Activated CD8-positive, alpha-beta T cell treated with anti-CD3 and anti-CD28 coated beads for 36 hours (primary cell): ENCODE measurements at regions not wholly inside any gene's neighbourhood (a gene's known extent, or its start where the extent isn't known, plus 50 kb on each side); places are given as distances from the start of the nearest gene placed in this dataset.

Source experiments
- ATAC-seq: fragments of 200-7000 bp; cut with Tn5 transposase; one replicate; pipeline ENCODE4 v1.10.0; 2021; ENCODE audit warnings: mild to moderate bottlenecking, moderate library complexity
- CTCF ChIA-PET: fragments of 350-600 bp; sonication (Branson Sonifier 250); formaldehyde crosslinking; loops from one replicate; lab custom pipeline; 2021; ENCODE audit warnings: antibody characterized with exemption; lab: Charles Lee
- POLR2A ChIA-PET: fragments of 350-600 bp; sonication (Branson Sonifier 250); formaldehyde crosslinking; loops from one replicate; lab custom pipeline; 2021; ENCODE audit warnings: antibody characterized with exemption; lab: Charles Lee
- DNase-seq: peaks from one replicate; pipeline ENCODE4 v3.0.0-alpha.2; 2020
- H3K27ac Mint-ChIP-seq: one replicate; pipeline ENCODE4 v1.8.0; 2021; ENCODE audit warnings: mild to moderate bottlenecking, mixed read lengths
- H3K27me3 Mint-ChIP-seq: one replicate; pipeline ENCODE4 v1.8.0; 2021; ENCODE audit warnings: mixed read lengths
- H3K36me3 Mint-ChIP-seq: one replicate; pipeline ENCODE4 v1.8.0; 2021; ENCODE audit warnings: low read depth, mixed read lengths
- H3K4me1 Mint-ChIP-seq: one replicate; pipeline ENCODE4 v1.8.0; 2021; ENCODE audit warnings: low read depth, mixed read lengths
- H3K4me3 Mint-ChIP-seq: one replicate; pipeline ENCODE4 v1.8.0; 2021; ENCODE audit warnings: mild to moderate bottlenecking, moderate library complexity, mixed read lengths
- H3K9me3 Mint-ChIP-seq: one replicate; pipeline ENCODE4 v1.8.0; 2021; ENCODE audit warnings: mixed read lengths
- intact Hi-C: fragments of 100-400 bp; cut with micrococcal nuclease; formaldehyde crosslinking; loops from one replicate; pipeline ENCODE4 v1.10.0; 2022
- TF ChIP-seq, protein P1 (sequence below): fragments of 200-600 bp; IDR thresholded peaks from one replicate; pipeline ENCODE4 v1.8.0; 2022; ENCODE audit warnings: antibody characterized with exemption, mild to moderate bottlenecking

DNA sequence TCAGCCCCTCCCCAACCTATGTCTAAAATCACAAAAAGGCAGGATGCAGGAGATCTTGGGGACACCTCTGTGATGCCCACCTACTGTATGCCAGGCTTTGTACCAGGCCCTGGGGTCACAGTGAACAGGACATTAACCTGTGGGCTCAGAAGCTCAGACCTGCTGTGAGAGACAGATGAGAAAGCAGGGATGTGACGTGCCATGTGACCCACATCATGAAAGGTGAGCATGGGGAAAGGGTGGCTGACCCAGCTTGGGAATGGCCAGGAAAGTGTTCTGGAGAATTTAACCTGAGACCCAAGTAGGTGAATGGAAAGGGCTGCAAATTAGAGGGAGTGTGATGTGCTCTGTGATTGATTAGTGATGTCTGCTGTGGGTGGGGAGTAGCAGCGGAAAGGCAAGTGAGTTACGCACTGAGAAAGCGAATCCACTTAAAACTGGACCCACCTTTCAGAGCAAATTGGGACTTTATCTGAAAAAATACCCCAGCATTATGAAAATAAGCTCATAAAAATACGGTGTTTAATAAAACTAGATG lies 132.2 kb downstream of the IRF8 start:
- Mint-ChIP-seq H3K27ac (no peak overlapping the region), H3K4me3 (no peak overlapping the region), H3K27me3 (peaks cover 12% of the 10 kb centered on the region), H3K4me1 (no peaks in the 10 kb centered on the region), H3K9me3 (no peaks in the 10 kb centered on the region), H3K36me3 (no peaks in the 10 kb centered on the region)
- DNase-seq (no peak), ATAC-seq (no peak)
- intact Hi-C loops: no loop called here
- CTCF ChIA-PET: interaction anchor here (0.7 to 2.1 kb wide), 6 partner anchors 10 to 212 kb away, joined by 3 to 14 read pairs (median 4); no protein-coding TSS in a partner anchor
- TF ChIP-seq, protein P1, sequence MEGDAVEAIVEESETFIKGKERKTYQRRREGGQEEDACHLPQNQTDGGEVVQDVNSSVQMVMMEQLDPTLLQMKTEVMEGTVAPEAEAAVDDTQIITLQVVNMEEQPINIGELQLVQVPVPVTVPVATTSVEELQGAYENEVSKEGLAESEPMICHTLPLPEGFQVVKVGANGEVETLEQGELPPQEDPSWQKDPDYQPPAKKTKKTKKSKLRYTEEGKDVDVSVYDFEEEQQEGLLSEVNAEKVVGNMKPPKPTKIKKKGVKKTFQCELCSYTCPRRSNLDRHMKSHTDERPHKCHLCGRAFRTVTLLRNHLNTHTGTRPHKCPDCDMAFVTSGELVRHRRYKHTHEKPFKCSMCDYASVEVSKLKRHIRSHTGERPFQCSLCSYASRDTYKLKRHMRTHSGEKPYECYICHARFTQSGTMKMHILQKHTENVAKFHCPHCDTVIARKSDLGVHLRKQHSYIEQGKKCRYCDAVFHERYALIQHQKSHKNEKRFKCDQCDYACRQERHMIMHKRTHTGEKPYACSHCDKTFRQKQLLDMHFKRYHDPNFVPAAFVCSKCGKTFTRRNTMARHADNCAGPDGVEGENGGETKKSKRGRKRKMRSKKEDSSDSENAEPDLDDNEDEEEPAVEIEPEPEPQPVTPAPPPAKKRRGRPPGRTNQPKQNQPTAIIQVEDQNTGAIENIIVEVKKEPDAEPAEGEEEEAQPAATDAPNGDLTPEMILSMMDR: no peak
- POLR2A ChIA-PET: interaction anchor here (0.6 to 0.8 kb wide), 3 partner anchors 8 to 119 kb away, joined by 3 to 4 read pairs (median 3); no protein-coding TSS in a partner anchor

DNA sequence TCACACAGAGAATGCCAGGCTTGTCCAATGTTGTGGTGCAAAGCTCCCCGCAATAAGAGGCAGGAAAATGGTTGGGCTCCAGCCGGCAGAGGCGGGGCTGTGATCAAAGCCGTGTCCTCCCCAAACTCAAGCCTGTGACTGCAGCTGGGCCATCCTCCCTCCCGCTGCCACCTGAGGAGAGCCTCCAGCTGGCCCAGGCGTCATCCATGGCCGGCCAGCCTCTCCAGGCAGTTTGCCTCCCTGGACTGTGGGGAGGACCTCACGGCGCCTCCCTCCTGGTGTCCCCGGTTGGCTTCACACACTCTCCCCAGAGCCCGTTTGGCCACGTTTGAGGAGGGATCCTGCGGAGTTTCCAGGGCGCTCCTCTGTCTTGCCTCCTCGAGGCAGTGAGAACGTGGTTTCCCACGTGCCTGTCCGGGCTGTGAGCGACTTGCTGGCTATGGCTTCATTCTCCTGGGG lies 134.1 kb downstream of the IRF8 start:
- no peaks in the 10 kb centered on the region for H3K36me3 Mint-ChIP-seq
- DNase-seq: no peak
- TF ChIP-seq, protein P1: no peak
- H3K27ac Mint-ChIP-seq: no peak overlapping the region
- no peaks in the 10 kb centered on the region for H3K4me1 Mint-ChIP-seq
- ATAC-seq: no peak
- ChIA-PET POLR2A (no interaction called here), CTCF (no interaction called here)
- H3K9me3 Mint-ChIP-seq: no peaks in the 10 kb centered on the region
- no peak overlapping the region for H3K4me3 Mint-ChIP-seq
- intact Hi-C loops: no loop called here
- peaks cover 12% of the 10 kb centered on the region for H3K27me3 Mint-ChIP-seq

DNA sequence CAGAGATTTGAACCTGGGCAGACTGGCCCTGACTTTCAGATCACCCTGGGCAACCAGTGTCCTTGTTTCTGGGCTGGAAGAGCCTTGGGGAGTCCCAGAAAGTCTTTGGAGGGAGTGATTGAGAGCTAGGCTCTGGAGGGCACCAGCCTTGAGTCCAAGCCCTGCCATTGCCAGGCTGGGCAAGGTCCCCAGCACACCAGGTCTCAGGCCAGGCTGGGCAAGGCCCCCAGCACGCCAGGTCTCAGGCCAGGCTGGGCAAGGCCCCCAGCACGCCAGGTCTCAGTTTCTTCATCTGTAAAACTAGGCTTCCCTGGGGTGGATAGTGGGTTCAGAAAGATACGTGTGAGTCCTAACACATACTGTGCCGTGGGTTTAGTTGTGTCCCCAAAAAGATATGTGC lies 135.0 kb downstream of the IRF8 start:
- Mint-ChIP-seq H3K27ac (no peak overlapping the region), H3K36me3 (no peaks in the 10 kb centered on the region), H3K4me1 (peaks cover under 1% of the 10 kb centered on the region), H3K27me3 (peaks cover 10% of the 10 kb centered on the region), H3K9me3 (no peaks in the 10 kb centered on the region), H3K4me3 (no peak overlapping the region)
- POLR2A ChIA-PET: no interaction called here
- TF ChIP-seq, protein P1: no peak
- intact Hi-C loops: no loop called here
- ATAC-seq (no peak), DNase-seq (no peak)
- CTCF ChIA-PET: interaction anchor here (0.8 to 1.6 kb wide), 2 partner anchors 10 to 215 kb away, joined by 4 to 5 read pairs; no protein-coding TSS in a partner anchor

DNA sequence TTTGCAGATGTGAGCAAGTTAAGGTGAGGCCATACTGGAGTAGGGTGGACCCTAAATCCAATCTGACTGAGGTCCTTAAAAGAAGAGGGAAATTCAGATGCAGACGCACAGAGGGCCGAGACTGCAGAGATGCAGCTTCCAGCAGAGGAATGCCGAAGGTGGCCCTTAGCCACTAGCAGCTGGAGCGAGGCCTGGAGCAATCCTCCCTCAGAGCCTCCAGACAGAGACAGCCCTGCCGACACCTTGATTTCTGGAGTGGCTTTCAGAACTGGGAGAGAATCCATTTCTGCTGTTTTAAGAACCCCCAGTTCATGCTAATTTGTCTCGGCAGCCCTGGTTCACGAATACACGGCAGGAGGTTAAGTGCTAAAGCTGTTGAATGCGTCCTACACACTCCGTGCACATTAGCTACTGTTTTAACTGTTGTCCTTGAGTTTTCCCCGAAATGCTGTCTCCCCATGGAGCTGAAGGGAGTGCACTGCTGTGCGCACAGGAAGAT lies 135.5 kb downstream of the IRF8 start:
- H3K9me3 Mint-ChIP-seq: no peaks in the 10 kb centered on the region
- intact Hi-C loops: no loop called here
- POLR2A ChIA-PET: no interaction called here
- CTCF ChIA-PET: interaction anchor here (0.8 to 1.6 kb wide), 2 partner anchors 10 to 215 kb away, joined by 4 to 5 read pairs; no protein-coding TSS in a partner anchor
- H3K4me1 Mint-ChIP-seq: peaks cover 6% of the 10 kb centered on the region
- no peaks in the 10 kb centered on the region for H3K36me3 Mint-ChIP-seq
- no peak overlapping the region for H3K27ac Mint-ChIP-seq
- no peak overlapping the region for H3K4me3 Mint-ChIP-seq
- peaks cover 11% of the 10 kb centered on the region for H3K27me3 Mint-ChIP-seq
- TF ChIP-seq, protein P1: no peak
- ATAC-seq (no peak), DNase-seq (no peak)

DNA sequence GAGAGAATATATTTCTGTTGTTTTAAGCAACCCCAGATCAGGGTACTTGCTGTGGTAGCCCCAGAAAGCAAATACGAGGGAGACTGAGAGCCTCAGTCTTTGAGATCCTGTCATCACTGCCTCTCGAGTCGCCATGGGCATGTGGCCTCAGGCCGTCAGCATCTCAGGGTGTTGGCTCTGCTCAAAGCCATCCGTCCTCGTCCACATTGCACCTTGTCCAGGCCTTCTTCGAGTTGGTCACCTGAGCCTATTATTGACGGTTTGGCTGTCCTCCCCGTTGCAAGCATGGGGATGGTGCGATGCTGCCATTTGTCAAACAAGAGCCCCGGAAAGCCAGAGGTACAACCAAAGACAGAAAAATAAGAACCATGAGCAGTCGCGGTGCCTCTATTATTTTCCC lies 136.9 kb downstream of the IRF8 start:
- ATAC-seq: no peak
- intact Hi-C loops: no loop called here
- TF ChIP-seq, protein P1: no peak
- Mint-ChIP-seq H3K9me3 (no peaks in the 10 kb centered on the region), H3K36me3 (no peaks in the 10 kb centered on the region), H3K27me3 (peaks cover 12% of the 10 kb centered on the region), H3K4me1 (peaks cover 9% of the 10 kb centered on the region), H3K4me3 (no peak overlapping the region), H3K27ac (no peak overlapping the region)
- DNase-seq: no peak
- CTCF ChIA-PET: no interaction called here
- POLR2A ChIA-PET: no interaction called here
